Ecto neural progenitor cell (in vitro differentiated cells): ENCODE measurements at regions not wholly inside any gene's neighbourhood (a gene's known extent, or its start where the extent isn't known, plus 50 kb on each side); places are given as distances from the start of the nearest gene placed in this dataset.

ENCODE experiments used
- DNase-seq: peaks from one replicate; pipeline ENCODE4 v3.0.0-alpha.2; 2018; ENCODE audit warnings: low spot score

GRCh38 chr2:107025291-107025857 is 139.4 kb upstream of the ST6GAL2 start:
- DNase-seq, result no peak

DNA sequence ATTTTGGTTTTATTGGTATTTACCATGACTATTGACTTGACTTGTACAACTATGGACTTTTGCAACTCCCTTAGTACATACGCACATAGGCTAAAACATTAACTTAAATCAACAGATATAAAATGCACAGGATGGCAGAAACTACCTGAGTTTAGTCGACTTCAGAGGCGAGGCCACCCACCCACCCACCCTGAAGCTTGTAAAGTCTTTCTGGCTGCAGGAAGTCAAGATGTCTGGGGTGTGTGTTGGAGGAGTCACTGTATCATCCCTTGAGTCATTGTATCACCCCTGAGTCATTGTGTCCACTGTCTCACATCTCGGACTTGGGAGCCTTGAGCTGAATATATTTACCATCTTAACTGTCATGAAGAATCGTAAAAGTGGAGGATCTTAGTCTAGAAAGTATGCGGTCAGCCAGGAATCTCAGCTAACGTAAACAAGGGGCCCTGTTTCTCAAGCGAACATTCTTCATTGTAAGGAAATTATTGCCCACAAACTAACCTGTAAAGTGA is 140.0 kb upstream of the ST6GAL2 start:
- DNase-seq, result no peak

DNA sequence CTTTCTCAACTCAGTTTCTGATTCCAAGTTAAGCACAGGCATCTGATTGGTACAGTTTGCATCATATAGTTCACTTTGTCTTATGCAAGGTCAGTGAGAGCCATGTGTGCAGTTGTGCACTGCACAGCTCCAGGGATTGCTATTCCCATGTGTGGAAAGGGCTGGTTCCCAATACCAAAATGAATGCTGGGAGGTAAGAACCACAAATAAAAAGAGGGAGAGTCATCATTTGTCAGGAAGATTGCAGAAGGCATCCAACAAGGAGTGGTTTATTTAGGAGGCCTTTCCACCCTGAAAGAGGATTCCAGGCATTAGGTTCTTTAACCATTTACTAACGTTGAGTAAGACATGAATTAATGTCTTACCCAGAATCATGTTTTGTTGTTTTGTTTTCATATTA is 141.2 kb upstream of the ST6GAL2 start:
- DNase-seq, result no peak

GRCh38 chr2:107027810-107028209 is 141.8 kb upstream of the ST6GAL2 start:
- DNase-seq, result no peak

- no peak for DNase-seq
These were observed 142.7 kb upstream of the ST6GAL2 start for GRCh38 chr2:107028661-107029060.

DNA sequence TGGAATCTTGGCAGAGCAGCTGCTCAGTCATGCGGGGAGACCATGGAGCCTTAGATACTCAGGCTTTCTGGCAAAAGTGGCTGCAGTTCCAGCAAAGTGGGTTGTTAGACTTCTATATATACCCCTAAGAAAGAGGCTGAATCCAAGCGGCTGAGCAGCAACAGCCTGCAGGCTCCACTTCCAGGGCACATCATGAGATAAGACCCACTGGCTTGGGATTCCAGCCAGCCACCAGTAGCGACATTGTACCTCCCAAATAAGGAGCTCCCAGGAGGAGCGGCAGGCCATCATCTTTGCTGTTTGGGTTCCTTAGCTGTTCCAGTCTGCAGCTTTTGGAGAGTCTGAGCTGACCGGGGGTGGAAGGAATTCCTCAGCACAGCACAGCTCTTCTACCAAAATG is 150.3 kb upstream of the ST6GAL2 start:
- DNase-seq, result no peak

- DNase-seq, result no peak
These were observed 176.2 kb upstream of the ST6GAL2 start for GRCh38 chr2:107062173-107062572.

- no peak for DNase-seq
These were observed 176.7 kb upstream of the ST6GAL2 start for GRCh38 chr2:107062599-107063220.

GRCh38 chr2:107063228-107063627 is 177.3 kb upstream of the ST6GAL2 start:
- no peak for DNase-seq

DNA sequence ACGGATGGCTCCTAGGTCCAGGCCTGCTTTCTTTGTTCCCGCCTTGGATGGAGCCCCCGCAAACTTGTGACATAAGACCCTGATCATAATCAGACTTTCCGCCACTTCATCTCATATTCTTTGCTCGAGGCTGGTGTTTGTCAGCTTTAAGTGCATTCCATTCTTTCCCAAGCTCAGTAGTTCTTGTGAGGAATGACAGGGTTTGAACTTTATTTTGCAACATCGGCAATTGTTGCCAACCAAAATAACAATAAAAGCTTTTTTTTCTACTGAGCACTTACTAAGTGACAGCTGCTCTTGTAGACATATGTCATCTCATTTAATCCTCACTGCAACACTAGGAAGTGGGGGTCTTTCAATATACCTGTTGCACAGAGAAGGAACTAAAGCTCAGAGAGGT is 178.8 kb upstream of the ST6GAL2 start:
- DNase-seq, result no peak

DNA sequence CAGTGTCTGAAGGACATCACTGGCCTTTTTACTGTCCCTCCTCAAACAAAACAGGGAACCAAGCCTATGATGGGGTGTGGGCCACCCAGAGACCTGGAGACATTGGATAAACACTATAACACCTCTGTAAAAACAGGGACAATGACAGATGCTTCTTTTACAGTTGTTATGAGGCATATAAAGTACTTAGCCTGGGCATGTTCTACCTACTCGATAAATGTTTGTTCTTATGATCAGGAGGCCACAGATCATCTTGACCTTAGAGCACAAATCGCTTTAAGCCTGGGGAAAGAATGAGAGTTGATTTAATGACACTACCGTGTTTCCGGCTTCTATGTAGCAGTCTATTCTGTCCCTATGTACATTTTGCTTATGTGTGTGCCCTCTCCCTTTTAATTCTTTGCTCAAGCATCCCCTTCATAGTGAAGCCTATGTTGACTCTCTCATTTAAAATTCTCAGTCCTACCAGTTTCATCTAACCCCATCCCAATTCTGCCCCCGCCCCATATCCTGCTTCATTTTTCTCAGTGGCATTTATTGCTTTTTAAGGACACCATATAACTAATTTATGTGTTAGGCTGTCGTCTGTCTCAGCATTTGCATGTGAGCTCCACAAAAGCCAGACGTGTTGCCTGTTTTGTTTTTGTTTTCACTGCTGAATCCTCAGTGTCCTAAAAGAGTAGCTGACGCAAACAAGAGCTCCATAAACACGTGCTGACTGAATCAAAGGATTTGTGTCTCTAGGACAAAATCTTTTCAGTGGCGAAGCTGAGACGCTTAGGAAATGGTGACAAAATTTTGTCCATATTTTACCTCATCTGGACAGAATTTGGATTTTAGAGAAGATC is 182.3 kb upstream of the ST6GAL2 start:
- DNase-seq, result no peak

GRCh38 chr2:107069890-107070289 is 183.9 kb upstream of the ST6GAL2 start:
- no peak for DNase-seq

DNA sequence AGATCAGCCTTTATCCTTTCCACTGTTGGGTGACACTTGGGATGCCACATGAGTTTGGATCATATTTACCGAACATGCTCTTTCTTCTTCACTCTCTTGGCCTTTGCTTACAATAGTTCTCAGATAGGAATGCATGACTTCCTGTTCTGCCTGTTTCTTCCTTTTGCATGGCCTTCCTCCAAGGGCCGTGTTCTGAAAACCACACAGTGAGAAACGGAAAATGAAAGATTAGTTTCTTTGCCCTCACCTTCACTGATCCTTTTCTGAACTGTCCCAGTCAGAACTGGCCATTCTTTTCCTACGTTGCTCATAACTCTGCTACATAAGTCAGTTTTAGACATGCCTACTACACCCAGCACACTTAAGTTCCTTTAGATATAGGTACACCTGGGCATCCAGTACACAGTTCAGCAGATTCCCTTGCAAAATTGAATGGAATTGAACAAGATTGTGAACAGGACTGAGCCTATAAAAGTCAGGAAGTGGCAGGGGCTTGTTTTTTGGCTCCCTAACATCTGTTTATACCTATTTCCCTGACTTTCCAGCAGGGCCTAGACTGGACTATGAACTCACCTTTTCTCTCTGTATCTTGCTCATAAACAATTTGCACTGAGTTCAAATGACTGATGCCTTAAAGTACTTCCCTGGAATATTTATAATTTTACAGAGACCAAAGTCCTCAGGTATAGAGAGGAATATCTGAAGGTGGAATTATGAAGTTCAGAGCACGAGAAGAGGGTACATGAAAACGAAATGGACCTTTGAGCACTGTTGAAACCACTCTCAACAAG is 186.4 kb upstream of the ST6GAL2 start:
- DNase-seq, result no peak

GRCh38 chr2:107078584-107078983 is 192.6 kb upstream of the ST6GAL2 start:
- DNase-seq, result no peak

GRCh38 chr2:107086497-107086896 is 200.5 kb upstream of the ST6GAL2 start:
- no peak for DNase-seq

GRCh38 chr2:107088156-107088555 is 202.2 kb upstream of the ST6GAL2 start:
- DNase-seq, result no peak

- DNase-seq, result no peak
These were observed 205.3 kb upstream of the ST6GAL2 start for GRCh38 chr2:107091163-107091864.

- DNase-seq, result no peak
These were observed 207.5 kb upstream of the ST6GAL2 start for GRCh38 chr2:107093426-107093957.

GRCh38 chr2:107094450-107094986 is 208.6 kb upstream of the ST6GAL2 start:
- DNase-seq, result no peak

GRCh38 chr2:107102176-107102575 is 216.2 kb upstream of the ST6GAL2 start:
- DNase-seq, result no peak

DNA sequence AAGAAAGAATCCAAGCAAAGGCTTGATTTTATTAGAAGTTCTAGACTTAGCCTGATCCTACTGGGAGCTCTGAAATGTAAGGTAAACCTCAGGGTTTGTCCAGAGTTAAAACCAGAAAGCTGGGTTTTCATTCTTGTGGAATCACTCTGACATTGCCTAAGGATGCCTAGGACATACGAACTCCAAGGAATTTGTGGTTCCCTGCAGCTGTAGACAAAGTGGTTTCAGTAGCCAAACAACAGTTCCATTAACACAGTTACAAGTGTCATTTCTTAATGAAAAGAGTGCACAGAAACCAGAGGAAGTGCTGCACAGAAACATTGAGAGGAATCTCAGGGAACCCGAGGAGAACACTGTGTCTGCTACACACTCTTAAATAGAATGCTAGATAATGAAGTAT is 221.4 kb upstream of the ST6GAL2 start:
- no peak for DNase-seq
